Lung (tissue), 11 donors: ENCODE measurements at regions not wholly inside any gene's neighbourhood (a gene's known extent, or its start where the extent isn't known, plus 50 kb on each side); places are given as distances from the start of the nearest gene placed in this dataset.

Experiments
- ATAC-seq: fragments of 200-7000 bp; cut with Tn5 transposase; one replicate; pipeline ENCODE4 v1.9.1; 2020; ENCODE audit warnings: moderate number of reproducible peaks; ENCODE audit not compliant: insufficient read depth, low FRiP score
- DNase-seq, 3 donors: peaks; one replicate each; pipeline ENCODE4 v3.0.0-alpha.2; 2013 to 2017
- H3K27ac ChIP-seq, 2 donors: one replicate each; pipeline ENCODE4 v1.5.1; 2013; ENCODE audit warnings: mild to moderate bottlenecking in 2 of 2, moderate library complexity in 2 of 2, control low read depth in 1 of 2, inconsistent platforms in 1 of 2, low read depth in 1 of 2, low read length in 1 of 2
- H3K27me3 ChIP-seq, 3 donors: one replicate each; pipeline ENCODE4 v1.5.1; 2013; ENCODE audit warnings: low read length in 2 of 3; ENCODE audit not compliant: control insufficient read depth in 3 of 3, insufficient read depth in 3 of 3
- H3K36me3 ChIP-seq, 4 donors: one replicate each; pipeline ENCODE4 v1.5.1; 2013; ENCODE audit warnings: low read length in 4 of 4, mild to moderate bottlenecking in 1 of 4, moderate library complexity in 1 of 4; ENCODE audit not compliant: control insufficient read depth in 4 of 4, insufficient read depth in 4 of 4
- H3K4me1 ChIP-seq, 5 donors: one replicate each; pipeline ENCODE4 v1.5.1; 2013; ENCODE audit warnings: low read length in 5 of 5, mild to moderate bottlenecking in 2 of 5, moderate library complexity in 1 of 5; ENCODE audit not compliant: control insufficient read depth in 5 of 5, insufficient read depth in 5 of 5
- H3K4me3 ChIP-seq: one replicate; pipeline ENCODE4 v1.5.1; 2013; ENCODE audit warnings: mild to moderate bottlenecking, control low read depth, moderate library complexity
- H3K9ac ChIP-seq, 2 donors: one replicate each; pipeline ENCODE4 v1.5.1; 2013; ENCODE audit warnings: low read length in 2 of 2, control low read depth in 1 of 2; ENCODE audit not compliant: insufficient read depth in 1 of 2
- H3K9me3 ChIP-seq, 4 donors: one replicate each; pipeline ENCODE4 v1.5.1; 2013; ENCODE audit warnings: low read length in 3 of 4, mild to moderate bottlenecking in 1 of 4, moderate library complexity in 1 of 4; ENCODE audit not compliant: control insufficient read depth in 4 of 4, insufficient read depth in 3 of 4
- CTCF ChIP-seq: IDR thresholded peaks from 2 replicates; pipeline ENCODE4 v1.5.1; 2012; ENCODE audit warnings: mild to moderate bottlenecking; ENCODE audit errors: control extremely low read depth, extremely low read depth
- WGBS, 2 donors: extraction: QIAGEN DNeasy Blood & Tissue Kit; methylation state at CpG; one replicate each; pipeline ENCODE4 v1.1.7; 2013; 5-methylcytosine and 5-hydroxymethylcytosine counted together
- donor health status: control.
- donor health status: control.
- donor health status: Bipolar disorder and iron deficiency.
- donor health status: healthy.
- donor health status: DM: yes; HTN: yes; CAD: no.

GRCh38 chrX:117510453-117510852 is 606.2 kb downstream of the KLHL13 start:
- 25 to 28% methylated on average over 3 of the region's 3 CpGs for WGBS, 2 donors
- no peaks in the 10 kb centered on the region for H3K9me3 ChIP-seq
- no peaks in the 10 kb centered on the region for H3K36me3 ChIP-seq
- no peak for TF ChIP-seq CTCF
- no peaks in the 10 kb centered on the region for H3K4me1 ChIP-seq
- H3K9ac ChIP-seq, result no peak overlapping the region
- no peaks in the 10 kb centered on the region for H3K27me3 ChIP-seq
- peak in 2 of 3 donors; percentile 14 to 28 for DNase-seq
- no peak overlapping the region for H3K27ac ChIP-seq
- ATAC-seq, result no peak
- no peak overlapping the region for H3K4me3 ChIP-seq

- no peak overlapping the region for H3K9ac ChIP-seq
- 37 to 70% methylated on average over 2 of the region's 2 CpGs for WGBS, 2 donors
- no peak overlapping the region for H3K4me3 ChIP-seq
- no peak for TF ChIP-seq CTCF
- H3K9me3 ChIP-seq, result no peaks in the 10 kb centered on the region
- no peaks in the 10 kb centered on the region for H3K36me3 ChIP-seq
- DNase-seq (peak in 1 of 3 donors; percentile 21), ATAC-seq (no peak)
- no peak overlapping the region for H3K27ac ChIP-seq
- no peaks in the 10 kb centered on the region for H3K27me3 ChIP-seq
- H3K4me1 ChIP-seq, result no peaks in the 10 kb centered on the region
Measured at GRCh38 chrX:117508021-117508420, 608.6 kb downstream of the KLHL13 start.

GRCh38 chrX:117487421-117487820 is 629.2 kb downstream of the KLHL13 start:
- Histone ChIP-seq H3K27ac (no peak overlapping the region), H3K4me3 (no peak overlapping the region), H3K9me3 (no peaks in the 10 kb centered on the region), H3K36me3 (no peaks in the 10 kb centered on the region), H3K9ac (no peak overlapping the region), H3K27me3 (peaks cover 0 to 4% (median 0%) of the 10 kb centered on the region in 3 donors), H3K4me1 (no peaks in the 10 kb centered on the region)
- TF ChIP-seq CTCF, result no peak
- WGBS, 2 donors, result 18 to 43% methylated on average over 1 of the region's 1 CpG
- DNase-seq, result peak; percentile 68 to 85 (median 83)
- no peak for ATAC-seq

GRCh38 chrX:117483950-117484349 is 632.7 kb downstream of the KLHL13 start:
- TF ChIP-seq CTCF, result no peak
- no peaks in the 10 kb centered on the region for H3K9me3 ChIP-seq
- WGBS, 2 donors, result 74% methylated on average over 6 of the region's 6 CpGs

More at GRCh38 chrX:117483950-117484349, 632.7 kb downstream of the KLHL13 start:
- no peak overlapping the region for H3K27ac ChIP-seq
- H3K4me1 ChIP-seq, result no peaks in the 10 kb centered on the region
- H3K9ac ChIP-seq, result no peak overlapping the region
- H3K4me3 ChIP-seq, result no peak overlapping the region
- DNase-seq, result no peak
- H3K27me3 ChIP-seq, result peaks cover 0 to 4% (median 0%) of the 10 kb centered on the region in 3 donors
- no peaks in the 10 kb centered on the region for H3K36me3 ChIP-seq
- no peak for ATAC-seq
